ENCODE measurements at regions not wholly inside any gene's neighbourhood (a gene's known extent, or its start where the extent isn't known, plus 50 kb on each side); places are given as distances from the start of the nearest gene placed in this dataset.
"Not testable (repeated sequence)": the region's sequence is repeated elsewhere in the genome, so short reads cannot be mapped to it uniquely, and the experiment has no call there.

DNA sequence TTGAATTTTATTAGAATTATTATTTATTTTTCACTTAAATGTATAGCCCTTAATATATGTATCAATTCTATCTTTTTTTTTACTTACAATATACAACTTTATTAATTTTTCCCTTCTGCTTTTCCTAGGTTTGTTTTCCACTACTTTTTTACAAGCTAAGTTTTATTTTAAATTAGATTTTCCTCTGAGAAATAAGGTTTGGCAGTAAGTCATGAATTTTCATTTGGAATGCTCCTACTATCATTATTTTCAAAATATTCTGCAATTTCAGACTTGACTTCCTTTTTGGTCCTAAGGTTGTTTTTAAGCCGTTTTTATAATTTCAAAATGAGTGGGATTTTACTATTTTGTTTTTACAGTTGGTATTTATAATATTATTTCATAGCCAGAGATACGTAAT lies 222.8 kb upstream of the PIEZO2 start:
- no peak for DNase-seq

DNA sequence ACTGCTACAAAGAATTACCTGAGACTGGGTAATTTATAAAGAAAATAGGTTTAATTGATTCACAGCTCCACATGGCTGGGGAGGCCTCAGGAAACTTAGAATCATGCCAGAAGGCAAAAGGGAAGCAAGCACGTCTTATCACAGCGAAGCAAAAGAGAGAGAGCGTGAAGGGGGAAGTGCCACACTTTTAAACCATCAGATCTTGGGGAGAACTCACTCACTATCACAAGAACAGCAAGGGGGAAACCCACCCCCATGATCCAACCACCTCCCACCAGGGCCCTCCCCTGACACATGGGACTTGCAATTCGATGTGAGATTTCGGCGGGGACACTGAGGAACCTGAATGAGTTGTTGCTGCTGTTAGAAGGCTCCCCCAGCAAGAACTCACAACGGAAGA lies 220.2 kb upstream of the PIEZO2 start:
- no peak for DNase-seq

DNA sequence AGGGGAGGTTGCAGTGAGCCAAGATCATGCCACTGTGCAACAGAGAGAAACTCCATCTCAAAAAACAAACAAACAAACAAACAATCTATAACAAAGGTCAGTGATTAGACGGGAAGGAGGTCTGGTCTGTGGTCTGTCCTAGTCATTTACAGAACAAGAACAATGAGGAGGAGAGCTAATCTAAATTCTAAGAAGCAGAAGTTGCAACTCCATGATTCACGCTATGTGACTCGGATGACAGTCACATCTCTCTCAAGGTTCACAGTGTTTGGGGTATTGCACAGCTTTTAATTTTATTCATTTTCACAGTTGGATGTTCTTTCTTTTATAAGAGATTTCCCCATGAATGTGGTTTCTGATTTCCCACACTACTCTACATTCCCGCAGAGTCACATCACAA lies 218.7 kb upstream of the PIEZO2 start:
- no peak for DNase-seq

DNA sequence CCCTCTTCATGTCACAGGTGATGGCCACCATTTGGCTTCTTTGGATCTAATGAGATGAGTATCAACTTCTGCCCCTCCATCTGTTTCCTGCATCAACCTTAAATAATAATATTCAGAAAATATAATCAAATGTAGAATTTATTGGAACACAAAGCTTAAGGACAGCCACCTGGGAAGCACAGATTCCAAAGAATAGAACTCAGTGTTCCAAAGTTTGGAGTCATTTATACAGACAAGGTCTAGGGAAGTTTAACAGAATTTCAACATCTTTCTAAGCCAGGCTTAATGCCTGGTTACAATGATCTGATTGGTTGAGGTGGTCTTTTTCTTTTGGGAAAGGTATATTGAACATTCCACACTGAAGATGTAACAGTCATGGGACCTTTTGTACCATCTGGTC lies 218.0 kb upstream of the PIEZO2 start:
- DNase-seq: no peak

DNA sequence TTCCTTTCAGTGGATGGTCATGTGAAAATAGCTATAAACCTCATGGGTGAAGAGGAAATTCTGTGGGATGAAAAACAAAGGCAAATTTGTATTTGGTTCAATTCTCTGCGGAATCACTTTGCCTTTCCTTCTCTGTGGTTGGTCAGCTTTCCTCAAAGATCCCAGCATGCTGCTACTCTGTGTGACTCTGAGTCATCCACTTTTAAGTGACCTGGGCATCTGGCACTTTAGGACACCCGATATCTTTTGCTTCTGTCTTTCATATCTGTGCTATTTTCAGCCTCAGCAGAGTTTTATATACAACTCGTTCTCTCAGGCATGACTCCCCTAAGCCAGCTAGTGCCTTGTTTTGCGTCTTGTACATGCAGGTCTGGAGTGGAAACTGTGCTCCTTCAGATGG lies 217.0 kb upstream of the PIEZO2 start:
- no peak for DNase-seq

DNA sequence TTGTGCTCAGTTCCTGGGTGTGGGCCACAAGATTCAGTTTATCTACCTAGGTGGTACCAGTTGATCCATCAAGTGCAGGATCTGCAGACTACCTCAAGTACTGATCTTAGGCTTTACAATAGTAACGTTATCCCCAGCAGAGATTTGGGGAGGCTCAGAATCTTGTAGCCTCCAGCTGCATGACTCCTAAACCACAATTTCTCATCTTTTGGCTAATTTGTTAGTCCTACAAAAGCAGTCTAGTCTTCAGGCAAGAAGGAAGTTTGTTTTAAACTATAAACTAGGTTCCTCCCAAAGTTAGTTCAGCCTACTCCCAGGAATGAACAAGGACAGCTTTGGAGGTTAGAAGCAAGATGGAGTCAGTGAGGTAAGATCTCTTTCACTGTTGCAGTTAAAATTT lies 213.5 kb upstream of the PIEZO2 start:
- no peak for DNase-seq

DNA sequence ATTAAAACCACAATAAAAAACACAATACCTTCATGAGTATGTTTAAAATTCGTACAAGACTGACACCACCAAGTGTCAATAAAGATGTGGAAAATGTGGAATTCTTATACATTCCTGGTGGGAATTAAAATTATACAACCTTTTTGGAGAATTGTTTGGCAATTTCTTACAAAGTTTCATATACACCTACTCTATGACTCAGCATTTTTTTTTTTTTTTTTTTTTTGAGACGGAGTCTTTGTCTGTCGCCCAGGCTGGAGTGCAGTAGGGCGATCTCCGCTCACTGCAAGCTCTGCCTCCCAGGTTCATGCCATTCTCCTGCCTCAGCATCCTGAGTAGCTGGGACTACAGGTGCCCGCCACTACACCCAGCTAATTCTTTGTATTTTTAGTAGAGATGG lies 212.5 kb upstream of the PIEZO2 start:
- not testable (repeated sequence) for DNase-seq

DNA sequence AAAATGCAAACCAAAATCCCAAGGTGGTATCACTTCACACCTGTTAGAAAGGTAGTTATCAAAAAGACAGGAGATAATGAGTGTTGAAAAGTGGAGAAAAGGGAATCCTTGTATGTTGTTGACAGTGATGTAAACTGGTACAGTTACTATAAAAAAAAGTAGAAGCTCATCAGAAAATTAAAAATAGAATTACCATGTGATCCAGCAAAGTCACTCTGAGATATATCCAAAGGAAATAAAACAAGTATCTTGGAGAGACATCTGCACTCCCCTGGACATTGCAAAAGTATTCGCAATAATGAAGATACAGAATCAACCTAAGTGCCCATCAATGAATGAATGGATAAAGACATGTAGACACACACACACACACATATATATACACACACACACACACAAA lies 208.3 kb upstream of the PIEZO2 start:
- DNase-seq: no peak

DNA sequence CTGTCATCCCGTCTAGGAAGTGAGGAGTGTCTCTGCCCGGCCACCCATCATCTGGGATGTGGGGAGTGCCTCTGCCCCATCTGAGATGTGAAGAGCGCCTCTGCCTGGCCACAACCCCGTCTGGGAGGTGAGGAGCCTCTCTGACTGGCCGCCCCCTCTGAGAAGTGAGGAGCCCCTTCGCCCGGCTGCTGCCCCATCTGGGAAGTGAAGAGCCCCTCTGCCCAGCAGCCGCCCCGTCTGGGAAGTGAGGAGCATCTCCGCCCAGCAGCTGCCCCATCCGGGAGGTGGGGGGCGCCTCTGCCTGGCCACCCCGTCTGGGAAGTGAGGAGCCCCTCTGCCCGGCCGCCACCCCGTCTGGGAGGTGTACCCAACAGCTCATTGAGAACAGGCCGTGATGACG lies 195.2 kb upstream of the PIEZO2 start:
- not testable (repeated sequence) for DNase-seq

DNA sequence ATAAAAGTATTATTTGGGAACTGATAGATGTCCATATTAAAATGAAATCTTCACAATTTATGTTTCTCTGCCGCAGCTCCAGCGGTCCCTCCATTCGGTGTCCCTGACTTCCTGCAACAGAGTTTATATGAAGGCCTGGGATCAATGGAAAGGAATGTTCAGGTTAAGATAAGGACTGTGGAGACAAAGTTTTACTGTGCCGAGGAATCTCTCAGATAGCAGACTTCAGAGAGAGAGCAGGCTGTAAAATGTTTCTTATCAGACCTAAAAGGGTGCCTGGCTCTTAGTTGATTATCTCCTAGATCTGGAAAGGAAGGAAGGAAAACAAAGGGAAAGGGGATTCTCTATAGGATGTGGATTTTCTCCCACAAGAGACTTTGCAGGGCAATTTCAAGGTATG lies 193.7 kb upstream of the PIEZO2 start:
- no peak for DNase-seq

DNA sequence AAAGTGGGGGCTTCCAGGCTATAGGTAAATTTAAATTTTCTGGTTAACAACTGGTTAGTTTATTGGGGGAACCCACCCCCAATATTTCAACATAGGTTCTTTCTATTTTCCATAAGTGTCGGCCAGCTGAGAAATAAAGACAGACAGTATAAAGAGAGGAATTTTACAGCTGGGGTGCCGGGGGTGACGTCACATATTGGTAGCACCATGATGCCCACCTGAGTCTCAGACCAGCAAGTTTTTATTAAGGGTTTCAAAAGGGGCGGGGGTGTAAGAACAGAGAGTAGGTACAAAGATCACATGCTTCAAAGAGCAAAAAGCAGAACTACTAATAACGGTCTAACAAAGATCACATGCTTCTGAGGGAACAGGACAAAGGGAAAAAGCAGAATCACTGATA lies 192.7 kb upstream of the PIEZO2 start:
- not testable (repeated sequence) for DNase-seq

DNA sequence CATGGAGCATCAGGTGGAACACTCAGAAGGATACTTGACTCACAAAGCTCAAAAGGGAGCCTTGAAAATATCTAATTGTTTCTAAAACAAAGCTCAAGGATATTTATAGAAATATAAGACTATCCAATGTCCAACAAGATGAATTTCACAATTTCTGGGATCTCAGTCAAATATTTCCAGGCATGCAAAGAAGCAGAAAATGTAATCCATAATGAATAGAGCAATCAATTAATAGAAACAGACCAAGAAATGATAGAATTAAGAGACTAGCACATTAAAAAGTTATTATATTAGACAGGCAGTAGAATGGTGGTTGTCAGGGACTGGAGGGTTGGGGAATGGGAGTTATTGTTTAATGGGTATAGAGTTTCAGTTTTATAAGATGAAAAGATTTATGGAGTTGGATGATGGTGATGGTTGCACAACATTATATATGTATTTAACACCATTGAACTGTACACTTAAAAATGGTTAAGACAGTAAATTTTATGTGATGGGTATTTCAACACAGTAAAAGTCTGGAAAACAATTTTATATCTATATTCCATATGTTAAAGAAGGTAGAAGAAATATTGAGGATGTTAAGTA lies 189.9 kb upstream of the PIEZO2 start:
- DNase-seq: no peak

DNA sequence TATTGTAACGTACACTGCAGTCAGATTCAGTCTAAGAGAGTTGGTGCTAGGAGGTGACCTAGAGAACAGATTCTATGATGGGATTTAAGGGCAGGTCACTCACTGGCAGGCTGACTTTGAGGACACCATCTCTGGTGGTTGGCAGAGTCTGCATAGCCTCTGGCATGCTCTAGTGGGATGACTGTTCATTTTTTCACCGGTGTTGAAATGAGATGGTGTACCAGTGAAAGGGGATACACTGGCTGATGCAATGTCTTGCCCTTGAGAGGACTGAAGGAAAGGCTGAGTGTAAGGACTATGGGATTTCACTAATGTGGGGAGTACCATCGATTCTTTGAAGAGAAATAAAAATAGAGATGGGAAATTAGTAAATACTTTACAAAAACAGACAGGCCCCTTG lies 186.9 kb upstream of the PIEZO2 start:
- DNase-seq: no peak

DNA sequence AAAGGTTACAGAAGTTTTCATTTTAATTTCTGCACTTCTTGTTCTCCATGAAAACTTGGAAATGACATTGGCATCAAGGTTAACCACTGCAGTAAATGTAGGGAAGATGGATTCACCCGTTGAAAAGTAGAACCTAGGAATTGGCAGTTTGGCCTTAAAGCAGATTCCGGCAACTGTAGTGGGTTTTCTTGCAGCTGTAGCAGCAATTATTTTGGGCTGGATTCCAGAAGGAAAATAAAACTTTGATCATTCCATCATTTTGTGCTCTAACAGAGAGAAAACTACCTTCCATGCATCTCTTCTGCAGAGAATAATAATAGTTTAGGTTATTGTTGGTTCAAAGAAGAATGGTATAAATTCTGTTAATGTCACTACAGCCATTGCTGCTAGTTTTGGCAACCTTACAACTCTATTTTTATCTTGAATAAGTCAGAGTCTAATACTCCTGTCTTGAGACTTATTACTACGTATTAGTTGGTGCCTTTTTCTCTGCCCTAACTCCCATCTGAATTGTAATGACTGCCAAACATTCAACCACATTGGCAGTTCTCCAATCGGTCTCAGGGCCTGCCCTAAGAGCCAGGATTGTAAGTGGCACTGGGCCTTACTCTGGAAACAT lies 178.1 kb upstream of the PIEZO2 start:
- DNase-seq: no peak

DNA sequence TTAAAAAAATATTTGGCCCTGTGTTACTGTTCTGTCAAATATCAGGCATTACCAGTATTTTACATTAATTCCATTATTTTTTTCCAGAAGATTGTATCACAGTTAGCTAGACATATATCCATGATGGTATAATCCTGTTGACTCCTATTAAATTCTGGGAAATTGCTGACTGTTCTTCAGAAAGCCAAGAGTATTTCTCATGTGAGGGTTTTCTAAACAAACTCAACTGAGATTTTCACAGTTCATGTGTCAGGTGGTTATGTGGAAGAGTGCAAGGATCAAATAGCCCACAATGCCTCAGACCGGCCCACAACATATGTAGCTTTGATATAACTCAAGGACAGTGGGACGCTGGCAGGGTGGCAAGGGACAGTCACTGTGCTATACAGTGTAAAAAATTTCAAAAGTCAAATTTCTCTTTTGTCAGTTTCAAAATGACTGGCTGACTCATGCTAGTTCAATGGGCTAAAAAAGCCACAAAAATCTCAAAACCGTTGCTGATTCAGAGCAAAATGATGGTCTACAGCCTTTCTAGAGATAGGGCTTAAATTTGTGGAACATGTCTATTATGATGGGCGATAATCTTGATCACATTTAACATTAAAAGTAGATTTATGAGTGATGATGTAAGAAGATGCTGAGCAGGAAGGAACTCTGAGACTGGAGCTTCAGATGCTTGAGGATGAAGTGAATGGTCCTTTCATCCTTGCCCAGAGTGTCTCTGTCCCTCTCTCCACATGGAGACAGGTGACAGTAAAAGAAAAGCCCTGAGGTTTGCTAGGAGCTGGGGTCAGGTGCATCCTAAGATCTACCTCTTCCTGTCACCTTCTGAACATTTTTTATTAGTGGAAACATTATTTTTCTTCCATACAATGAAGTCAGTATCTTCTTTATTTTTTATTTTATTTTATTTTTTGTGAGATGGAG lies 175.8 kb upstream of the PIEZO2 start:
- DNase-seq: no peak

DNA sequence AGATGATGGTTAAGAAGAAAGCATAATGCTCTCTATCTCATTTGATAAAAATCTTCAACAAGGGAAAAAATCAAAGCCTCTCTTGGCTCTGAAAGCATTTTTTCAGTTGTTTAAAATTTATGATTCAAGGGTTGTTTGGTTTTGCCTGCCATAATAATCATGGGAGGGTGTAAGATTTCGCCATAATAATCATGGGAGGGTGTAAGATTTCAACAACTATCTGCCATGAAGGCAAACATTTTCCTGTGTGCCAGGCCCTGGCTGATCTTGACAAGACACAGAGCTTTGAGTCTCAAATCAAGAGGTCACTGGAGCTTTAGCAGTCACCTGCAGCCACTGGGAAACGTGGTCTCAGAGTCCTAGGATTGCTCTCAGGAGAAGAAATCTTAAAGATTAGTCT lies 175.1 kb upstream of the PIEZO2 start:
- no peak for DNase-seq

DNA sequence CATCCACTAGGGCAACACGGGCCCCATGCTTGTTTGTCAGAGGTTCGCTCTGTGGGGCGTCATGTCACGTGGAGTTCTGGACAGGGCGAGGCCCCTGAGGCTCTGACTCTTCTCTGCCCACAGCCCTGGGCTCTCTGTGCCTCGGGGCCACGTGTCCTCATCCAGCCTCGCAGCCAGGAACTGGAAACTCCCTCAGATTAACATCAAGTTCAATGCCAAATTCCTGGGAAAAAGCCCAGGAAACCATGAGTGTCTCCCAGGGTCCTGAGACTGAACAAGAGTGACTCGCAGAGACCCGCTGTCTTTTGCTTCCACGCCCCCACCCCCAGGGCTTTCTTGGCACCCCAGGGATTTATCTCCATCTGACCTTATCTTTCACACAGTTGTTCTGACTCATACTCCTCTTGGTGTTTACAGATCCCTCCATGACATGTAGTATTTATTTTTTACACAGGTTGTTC lies 174.0 kb upstream of the PIEZO2 start:
- DNase-seq: no peak

DNA sequence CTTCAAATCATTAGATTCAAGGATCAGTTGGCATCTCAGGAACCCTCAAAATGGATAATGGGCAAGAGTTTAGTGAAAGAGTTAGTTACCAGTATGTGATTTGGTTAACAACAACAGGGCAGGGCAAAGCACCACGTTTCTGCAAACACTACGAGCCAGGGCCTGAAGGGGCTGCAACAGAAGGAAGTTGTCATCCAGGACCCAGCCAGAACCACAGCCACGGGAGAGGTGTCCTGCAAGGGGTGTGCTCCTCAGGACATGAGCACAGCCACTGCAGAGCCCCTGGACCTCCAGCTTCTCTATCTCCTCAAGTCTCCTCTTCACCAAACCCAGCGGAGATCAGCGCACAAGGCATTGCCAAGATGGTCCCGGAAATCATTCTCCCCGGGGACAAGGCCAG lies 173.3 kb upstream of the PIEZO2 start:
- no peak for DNase-seq

DNA sequence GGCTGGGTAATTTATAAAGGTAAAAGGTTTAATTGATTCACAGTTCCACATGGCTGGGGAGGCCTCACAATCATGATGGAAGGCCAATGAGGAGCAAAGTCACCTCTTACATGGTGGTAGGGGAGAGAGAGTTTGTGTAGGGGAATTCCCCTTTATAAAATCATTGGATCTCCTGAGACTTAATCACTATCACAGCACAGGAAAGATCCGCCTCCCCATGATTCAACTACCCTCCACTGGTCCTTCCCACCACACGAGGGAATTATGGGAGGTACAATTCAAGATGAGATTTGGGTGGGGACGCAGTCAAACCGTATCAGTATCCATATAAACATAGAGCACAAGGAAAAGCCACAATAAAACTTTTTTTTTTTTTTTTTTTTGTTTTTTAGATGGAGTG lies 172.6 kb upstream of the PIEZO2 start:
- no peak for DNase-seq

DNA sequence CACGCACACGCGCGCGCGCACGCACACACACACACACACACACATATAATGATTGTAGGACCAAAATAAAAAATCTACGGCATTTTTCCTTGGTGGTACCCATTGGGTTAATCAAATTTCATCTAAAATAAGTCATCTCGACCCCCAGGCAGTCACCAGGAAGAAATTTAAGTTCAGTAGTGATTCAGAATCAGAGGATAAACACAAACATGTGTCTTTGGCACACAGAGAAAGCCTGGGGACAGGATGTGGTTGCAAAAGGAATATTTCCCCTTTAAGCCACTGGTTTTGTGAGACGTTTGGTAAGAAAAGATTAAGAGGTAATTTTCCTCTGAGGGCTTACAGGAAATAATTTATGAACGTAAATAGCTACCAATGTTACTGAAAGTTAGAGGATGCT lies 171.6 kb upstream of the PIEZO2 start:
- no peak for DNase-seq

DNA sequence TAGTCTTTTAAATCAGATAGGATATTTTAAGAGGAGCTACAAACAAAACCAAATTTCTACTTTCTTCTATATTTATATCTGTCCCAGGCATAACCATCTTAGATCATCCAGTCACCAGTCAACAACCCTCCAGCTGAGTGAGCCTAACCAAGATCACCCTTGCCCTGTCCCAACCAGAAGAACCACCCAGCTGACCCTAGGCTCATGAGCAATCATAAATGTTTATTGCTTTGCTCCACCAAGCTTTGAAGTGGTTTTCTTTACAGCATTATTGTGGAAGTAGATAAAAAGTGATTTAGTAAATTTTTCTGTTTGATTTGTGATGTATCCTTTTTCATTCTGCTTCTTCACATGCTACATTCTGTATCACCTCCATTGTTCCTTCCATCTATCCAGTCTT lies 167.2 kb upstream of the PIEZO2 start:
- DNase-seq: no peak

DNA sequence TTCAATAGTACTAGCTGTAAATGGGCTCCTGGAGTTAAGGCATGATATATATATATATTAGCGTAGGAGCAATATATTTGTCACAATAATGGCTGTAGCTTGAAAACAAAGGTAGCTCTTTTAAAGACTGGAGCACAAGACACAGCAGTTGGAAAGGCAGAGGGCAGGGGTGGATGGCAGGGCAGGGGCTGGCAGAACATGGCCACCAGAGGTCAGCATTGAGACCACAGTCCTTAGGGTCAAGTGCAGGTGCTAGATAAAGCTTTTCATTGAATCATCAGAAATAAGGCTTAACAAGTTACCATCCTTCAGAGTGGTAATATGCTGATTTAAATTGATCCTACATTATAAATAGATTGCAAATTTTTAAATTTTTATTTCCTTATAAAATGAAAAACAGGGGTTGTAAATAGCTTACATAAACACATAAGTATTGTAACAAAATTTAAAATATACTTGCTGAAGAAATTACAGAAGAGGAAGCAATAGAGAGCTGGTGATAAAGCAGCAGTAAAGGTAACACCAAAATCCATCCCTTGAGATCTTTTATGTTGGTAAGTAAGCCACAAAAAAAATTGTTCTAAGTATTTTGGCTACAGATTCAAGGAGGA lies 161.2 kb upstream of the PIEZO2 start:
- DNase-seq: peak; percentile 31

DNA sequence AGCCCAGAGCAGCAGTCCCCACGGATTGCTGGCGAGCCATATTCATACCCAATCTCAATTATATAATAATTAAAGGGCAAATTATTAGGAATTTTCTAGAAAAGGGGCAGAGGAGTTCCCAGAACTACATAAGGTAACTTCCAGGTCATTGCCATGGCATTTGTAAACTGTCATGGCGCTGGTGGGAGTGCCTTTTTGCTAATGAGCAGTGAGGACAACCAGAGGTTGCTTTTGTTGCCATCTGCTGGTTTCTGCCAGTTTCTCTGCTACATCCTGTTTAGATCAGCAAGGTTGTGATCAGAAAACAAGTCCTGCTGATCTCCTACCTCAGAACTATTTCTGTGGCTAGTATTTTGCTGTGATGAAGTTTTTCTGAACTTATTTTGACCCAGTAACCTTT lies 159.8 kb upstream of the PIEZO2 start:
- no peak for DNase-seq

DNA sequence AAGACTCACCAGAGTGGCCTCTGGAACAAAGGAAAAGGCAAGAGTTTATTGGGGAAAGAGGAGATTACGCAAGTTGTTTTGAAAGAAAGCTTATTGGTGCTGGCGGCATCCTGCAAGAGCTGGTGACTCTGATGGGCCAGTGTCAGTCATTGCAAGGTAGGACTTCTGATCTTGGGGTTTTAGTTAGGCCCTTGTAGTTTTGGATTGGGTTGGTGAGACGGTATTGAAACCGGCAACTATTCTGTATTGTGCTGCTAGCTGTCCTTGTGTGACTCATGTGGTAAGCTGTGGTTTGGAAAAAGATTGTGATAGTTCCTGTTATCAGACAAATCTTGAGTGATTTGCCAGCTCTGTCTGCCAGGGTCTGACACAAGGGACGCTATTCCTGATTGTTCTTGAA lies 159.1 kb upstream of the PIEZO2 start:
- DNase-seq: no peak
